Aorta (tissue), 5 donors: ENCODE measurements at regions not wholly inside any gene's neighbourhood (a gene's known extent, or its start where the extent isn't known, plus 50 kb on each side); places are given as distances from the start of the nearest gene placed in this dataset.
"Not testable (repeated sequence)": the region's sequence is repeated elsewhere in the genome, so short reads cannot be mapped to it uniquely, and the experiment has no call there.

ENCODE experiments used
- ATAC-seq: fragments of 200-7000 bp; cut with Tn5 transposase; one replicate; pipeline ENCODE4 v1.9.1; 2022; ENCODE audit warnings: moderate library complexity; ENCODE audit not compliant: low FRiP score
- DNase-seq, 2 donors: peaks; one replicate each; pipeline ENCODE4 v3.0.0-alpha.2; 2020
- H3K27ac ChIP-seq, 2 donors: one replicate each; pipeline ENCODE4 v1.5.1; 2013; ENCODE audit warnings: low read length in 2 of 2, mild to moderate bottlenecking in 2 of 2, moderate library complexity in 2 of 2, control low read depth in 1 of 2, inconsistent platforms in 1 of 2, low read depth in 1 of 2
- H3K27me3 ChIP-seq, 2 donors: one replicate each; pipeline ENCODE4 v1.6.1; 2013; ENCODE audit warnings: control low read depth in 1 of 2, low read length in 1 of 2, mild to moderate bottlenecking in 1 of 2, moderate library complexity in 1 of 2; ENCODE audit not compliant: insufficient read depth in 2 of 2, control insufficient read depth in 1 of 2
- H3K36me3 ChIP-seq, 2 donors: one replicate each; pipeline ENCODE4 v1.6.1; 2013; ENCODE audit warnings: control low read depth in 1 of 2, low read length in 1 of 2, mild to moderate bottlenecking in 1 of 2; ENCODE audit not compliant: insufficient read depth in 2 of 2, control insufficient read depth in 1 of 2
- H3K4me1 ChIP-seq, 2 donors: one replicate each; pipeline ENCODE4 v1.6.1; 2013; ENCODE audit warnings: low read length in 2 of 2, control low read depth in 1 of 2, mild to moderate bottlenecking in 1 of 2, moderate library complexity in 1 of 2; ENCODE audit not compliant: insufficient read depth in 2 of 2, control insufficient read depth in 1 of 2
- H3K4me3 ChIP-seq, 2 donors: one replicate each; pipeline ENCODE4 v1.5.1; 2013; ENCODE audit warnings: low read length in 2 of 2, control low read depth in 1 of 2, mild to moderate bottlenecking in 1 of 2
- H3K9me3 ChIP-seq: one replicate; pipeline ENCODE4 v1.6.1; 2013; ENCODE audit warnings: mild to moderate bottlenecking, low read length; ENCODE audit not compliant: control insufficient read depth
- WGBS, 2 donors: extraction: QIAGEN DNeasy Blood & Tissue Kit; methylation state at CpG; one replicate each; pipeline ENCODE4 v1.1.7; 2013; 5-methylcytosine and 5-hydroxymethylcytosine counted together
- intact Hi-C, 2 donors: fragments of 100-400 bp; cut with DNase I; formaldehyde crosslinking; loops; one replicate each; pipeline versions ENCODE4 v1.14.2 to v1.15.0; 2022
- donor health status: healthy with polysubstance abuse.
- donor health status: Bipolar disorder and iron deficiency.
- donor health status: DM: no; HTN: no; CAD: no.
- donor health status: DM: no; HTN: no; CAD: no.
- donor health status: DM: yes; HTN: yes; CAD: no.

GRCh38 chr3:110865934-110866333 lies 205.7 kb upstream of the NECTIN3 start:
- ATAC-seq (no peak), DNase-seq (no peak)
- H3K27ac ChIP-seq = no peak overlapping the region
- intact Hi-C loops = no loop called here
- H3K27me3 ChIP-seq = no peaks in the 10 kb centered on the region
- WGBS, 2 donors = 88 to 91% methylated on average over 4 of the region's 4 CpGs
- no peaks in the 10 kb centered on the region for H3K4me1 ChIP-seq
- H3K36me3 ChIP-seq = no peaks in the 10 kb centered on the region
- H3K4me3 ChIP-seq = no peak overlapping the region
- no peaks in the 10 kb centered on the region for H3K9me3 ChIP-seq

GRCh38 chr3:110868106-110868505 lies 203.5 kb upstream of the NECTIN3 start:
- DNase-seq = no peak
- ATAC-seq = no peak
- Histone ChIP-seq H3K4me1 (no peaks in the 10 kb centered on the region), H3K4me3 (no peak overlapping the region), H3K27me3 (no peaks in the 10 kb centered on the region), H3K27ac (no peak overlapping the region), H3K9me3 (no peaks in the 10 kb centered on the region), H3K36me3 (no peaks in the 10 kb centered on the region)
- WGBS, 2 donors = 71 to 90% methylated on average over 1 of the region's 1 CpG
- intact Hi-C loops = no loop called here

GRCh38 chr3:110869736-110870135 lies 201.9 kb upstream of the NECTIN3 start:
- no peaks in the 10 kb centered on the region for H3K27me3 ChIP-seq
- H3K9me3 ChIP-seq = no peaks in the 10 kb centered on the region
- H3K4me3 ChIP-seq = no peak overlapping the region
- intact Hi-C loops = no loop called here
- H3K27ac ChIP-seq = no peak overlapping the region
- no peaks in the 10 kb centered on the region for H3K36me3 ChIP-seq
- no peak for DNase-seq
- no peaks in the 10 kb centered on the region for H3K4me1 ChIP-seq
- WGBS, 2 donors = 90% methylated on average over 3 of the region's 3 CpGs
- ATAC-seq = no peak

GRCh38 chr3:110871869-110872268 lies 199.7 kb upstream of the NECTIN3 start:
- Histone ChIP-seq H3K4me1 (no peaks in the 10 kb centered on the region), H3K4me3 (no peak overlapping the region), H3K27ac (no peak overlapping the region), H3K27me3 (no peaks in the 10 kb centered on the region), H3K36me3 (no peaks in the 10 kb centered on the region), H3K9me3 (no peaks in the 10 kb centered on the region)
- ATAC-seq (no peak), DNase-seq (no peak)
- intact Hi-C loops = no loop called here

- Histone ChIP-seq H3K4me3 (no peak overlapping the region), H3K4me1 (peaks cover 0 to 2% of the 10 kb centered on the region in 2 donors), H3K36me3 (no peaks in the 10 kb centered on the region), H3K27ac (no peak overlapping the region), H3K9me3 (no peaks in the 10 kb centered on the region), H3K27me3 (no peaks in the 10 kb centered on the region)
- ATAC-seq = no peak
- intact Hi-C loops = no loop called here
- WGBS, 2 donors = 78 to 84% methylated on average over 3 of the region's 3 CpGs
- no peak for DNase-seq
Observed at GRCh38 chr3:110878692-110879091, 192.9 kb upstream of the NECTIN3 start.

GRCh38 chr3:110881069-110881468 lies 190.5 kb upstream of the NECTIN3 start:
- ATAC-seq (no peak), DNase-seq (peak in 1 of 2 donors; percentile 46)
- Histone ChIP-seq H3K36me3 (no peaks in the 10 kb centered on the region), H3K4me1 (peaks cover 0 to 2% of the 10 kb centered on the region in 2 donors), H3K9me3 (no peaks in the 10 kb centered on the region), H3K4me3 (no peak overlapping the region), H3K27me3 (no peaks in the 10 kb centered on the region), H3K27ac (no peak overlapping the region)
- intact Hi-C loops = no loop called here
- 11 to 17% methylated on average over 4 of the region's 4 CpGs for WGBS, 2 donors

GRCh38 chr3:110886222-110886893 lies 185.3 kb upstream of the NECTIN3 start:
- ATAC-seq (no peak), DNase-seq (no peak)
- Histone ChIP-seq H3K36me3 (no peaks in the 10 kb centered on the region), H3K27me3 (no peaks in the 10 kb centered on the region), H3K27ac (no peak overlapping the region), H3K4me3 (no peak overlapping the region), H3K4me1 (no peaks in the 10 kb centered on the region), H3K9me3 (no peaks in the 10 kb centered on the region)
- intact Hi-C loops = no loop called here
- WGBS, 2 donors = 63 to 69% methylated on average over 10 of the region's 10 CpGs

GRCh38 chr3:110887176-110887575 lies 184.4 kb upstream of the NECTIN3 start:
- no peaks in the 10 kb centered on the region for H3K27me3 ChIP-seq
- H3K9me3 ChIP-seq = no peaks in the 10 kb centered on the region
- no peaks in the 10 kb centered on the region for H3K4me1 ChIP-seq
- intact Hi-C loops = no loop called here
- no peak overlapping the region for H3K4me3 ChIP-seq
- H3K27ac ChIP-seq = no peak overlapping the region
- no peak for ATAC-seq
- no peak for DNase-seq
- 88 to 92% methylated on average over 1 of the region's 1 CpG for WGBS, 2 donors
- no peaks in the 10 kb centered on the region for H3K36me3 ChIP-seq

GRCh38 chr3:110888625-110889375 lies 182.8 kb upstream of the NECTIN3 start:
- ATAC-seq, H3K27ac ChIP-seq, H3K36me3 ChIP-seq, H3K9me3 ChIP-seq, intact Hi-C loops, H3K27me3 ChIP-seq, H3K4me3 ChIP-seq, H3K4me1 ChIP-seq, DNase-seq: not testable (repeated sequence)
- WGBS, 2 donors = 70 to 87% methylated on average over 29 to 30 of the region's 33 CpGs
